Neuronal stem cell (in vitro differentiated cells): ENCODE measurements at regions not wholly inside any gene's neighbourhood (a gene's known extent, or its start where the extent isn't known, plus 50 kb on each side); places are given as distances from the start of the nearest gene placed in this dataset.

ENCODE experiments used
- DNase-seq: peaks from one replicate; pipeline ENCODE4 v3.0.0-alpha.2; 2013; ENCODE audit warnings: low spot score
- H2AFZ ChIP-seq: one replicate; pipeline ENCODE4 v1.6.1; 2013; ENCODE audit warnings: mild to moderate bottlenecking, low read length, inconsistent platforms
- H2AK5ac ChIP-seq: 2 replicates; pipeline ENCODE4 v1.6.1; 2013; ENCODE audit warnings: low read depth, mild to moderate bottlenecking, inconsistent platforms, low read length, moderate library complexity, mixed read lengths
- H2BK120ac ChIP-seq: 2 replicates; pipeline ENCODE4 v1.6.1; 2013; ENCODE audit warnings: low read depth, mild to moderate bottlenecking, inconsistent platforms, low read length, moderate library complexity, mixed read lengths
- H2BK12ac ChIP-seq: one replicate; pipeline ENCODE4 v1.6.1; 2013; ENCODE audit warnings: low read length, inconsistent platforms
- H2BK15ac ChIP-seq: 2 replicates; pipeline ENCODE4 v1.6.1; 2013; ENCODE audit warnings: mild to moderate bottlenecking, low read length, inconsistent platforms, mixed read lengths
- H2BK5ac ChIP-seq: one replicate; pipeline ENCODE4 v1.6.1; 2013; ENCODE audit warnings: inconsistent platforms, mild to moderate bottlenecking, low read length, moderate library complexity
- H3K14ac ChIP-seq: one replicate; pipeline ENCODE4 v1.6.1; 2013; ENCODE audit warnings: low read length, inconsistent platforms
- H3K18ac ChIP-seq: 2 replicates; pipeline ENCODE4 v1.6.1; 2013; ENCODE audit warnings: low read length, inconsistent platforms
- H3K23ac ChIP-seq: 2 replicates; pipeline ENCODE4 v1.6.1; 2013; ENCODE audit warnings: low read depth, mild to moderate bottlenecking, mixed read lengths, low read length, inconsistent platforms; ENCODE audit not compliant: poor library complexity
- H3K27ac ChIP-seq: replicated peaks from 3 replicates; pipeline ENCODE4 v1.5.1; 2013; ENCODE audit warnings: low read length, inconsistent platforms
- H3K27me3 ChIP-seq, 3 experiments: 2 replicates each; pipeline ENCODE4 v1.6.1; 2013; ENCODE audit warnings: low read length in 3 of 3, mild to moderate bottlenecking in 2 of 3, inconsistent platforms in 1 of 3, low read depth in 1 of 3, mixed read lengths in 1 of 3, moderate library complexity in 1 of 3; ENCODE audit not compliant: control insufficient read depth in 3 of 3, insufficient read depth in 3 of 3
- H3K36me3 ChIP-seq, 2 donors: replicated peaks in 1 of 2; 2 replicates each; pipeline ENCODE4 v1.6.1; 2013; ENCODE audit warnings: low read length in 2 of 2; ENCODE audit not compliant: control insufficient read depth in 2 of 2, insufficient read depth in 2 of 2
- H3K4ac ChIP-seq: 2 replicates; pipeline ENCODE4 v1.6.1; 2013; ENCODE audit warnings: inconsistent platforms, mild to moderate bottlenecking, low read length, moderate library complexity
- H3K4me1 ChIP-seq, 2 donors: 1 replicate in 1 of 2; 2 replicates in 1 of 2; pipeline ENCODE4 v1.6.1; 2013; ENCODE audit warnings: low read length in 2 of 2, low read depth in 1 of 2; ENCODE audit not compliant: control insufficient read depth in 2 of 2, insufficient read depth in 1 of 2
- H3K4me2 ChIP-seq: one replicate; pipeline ENCODE4 v1.6.1; 2013; ENCODE audit warnings: mild to moderate bottlenecking, low read length, inconsistent platforms; ENCODE audit not compliant: insufficient read depth, poor library complexity, severe bottlenecking
- H3K4me3 ChIP-seq, 2 donors: 2 replicates each; pipeline ENCODE4 v1.5.1; 2013; ENCODE audit warnings: low read length in 2 of 2, mild to moderate bottlenecking in 2 of 2, inconsistent platforms in 1 of 2, moderate library complexity in 1 of 2
- H3K79me1 ChIP-seq: one replicate; pipeline ENCODE4 v1.6.1; 2013; ENCODE audit warnings: low read depth, mild to moderate bottlenecking, inconsistent platforms, low read length, moderate library complexity
- H3K9ac ChIP-seq: one replicate; pipeline ENCODE4 v1.6.1; 2013; ENCODE audit warnings: mild to moderate bottlenecking, low read depth, low read length, inconsistent platforms; ENCODE audit not compliant: poor library complexity
- H3K9me3 ChIP-seq, 2 donors: replicated peaks in 1 of 2; 2 replicates each; pipeline versions ENCODE3 to v1.6.1; 2013; ENCODE audit warnings: low read length in 2 of 2, mild to moderate bottlenecking in 2 of 2, inconsistent platforms in 1 of 2, low read depth in 1 of 2, mixed read lengths in 1 of 2, moderate library complexity in 1 of 2; ENCODE audit not compliant: control insufficient read depth in 2 of 2, insufficient read depth in 1 of 2
- H4K8ac ChIP-seq: one replicate; pipeline ENCODE4 v1.6.1; 2013; ENCODE audit warnings: low read depth, mild to moderate bottlenecking, inconsistent platforms, low read length, moderate library complexity
- H4K91ac ChIP-seq: one replicate; pipeline ENCODE4 v1.6.1; 2013; ENCODE audit warnings: low read length, low read depth, mild to moderate bottlenecking, inconsistent platforms; ENCODE audit not compliant: poor library complexity
- WGBS, 2 donors: extraction: QIAGEN DNeasy Blood & Tissue Kit; methylation state at CpG; one replicate each; pipeline ENCODE4 v1.1.7; 2013; ENCODE audit warnings: missing lambda C conversion rate in 2 of 2, mixed read lengths in 1 of 2; ENCODE audit not compliant: insufficient read length in 2 of 2, insufficient replicate concordance in 1 of 2; ENCODE audit errors: extremely low coverage in 2 of 2; 5-methylcytosine and 5-hydroxymethylcytosine counted together

DNA sequence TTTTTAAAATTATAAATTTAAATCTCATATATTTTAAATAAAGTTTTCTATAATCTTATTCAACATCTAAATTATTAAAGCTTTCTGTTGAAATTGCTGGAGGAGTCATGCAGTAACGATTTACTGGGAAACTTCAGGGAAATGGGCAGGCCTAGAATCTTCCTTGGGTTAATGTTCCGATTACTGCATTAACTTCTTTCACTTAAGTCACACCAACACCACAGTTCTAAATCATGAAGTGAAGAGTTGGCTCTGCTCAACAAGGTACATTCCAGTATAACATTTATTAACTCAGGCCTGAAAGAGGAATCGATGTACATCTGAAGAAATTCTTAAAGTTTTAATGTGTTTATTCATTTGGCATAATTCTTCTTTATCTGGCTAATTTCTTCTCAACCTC, 244.3 kb downstream of the CCER1 start:
- Histone ChIP-seq H3K79me1 (no peaks in the 10 kb centered on the region), H3K4me2 (no peak overlapping the region), H3K23ac (no peak overlapping the region), H4K91ac (no peak overlapping the region), H3K4ac (no peak overlapping the region), H2BK15ac (no peak overlapping the region), H3K14ac (no peak overlapping the region), H3K9me3 (no peaks in the 10 kb centered on the region), H3K4me1 (no peaks in the 10 kb centered on the region), H4K8ac (no peak overlapping the region), H2AK5ac (no peak overlapping the region), H3K27me3 (no peaks in the 10 kb centered on the region), H2BK12ac (no peak overlapping the region), H2AFZ (no peak overlapping the region), H3K27ac (no peak overlapping the region), H3K18ac (no peak overlapping the region), H2BK5ac (no peak overlapping the region), H2BK120ac (no peak overlapping the region), H3K9ac (no peak overlapping the region), H3K4me3 (no peak overlapping the region), H3K36me3 (no peaks in the 10 kb centered on the region)
- no CpG with 5 or more reads among the region's 3 CpGs for WGBS, 2 donors
- no peak for DNase-seq

GRCh38 chr12:90706036-90706435, 248.9 kb downstream of the CCER1 start:
- H4K8ac ChIP-seq, result no peak overlapping the region
- no peak overlapping the region for H3K14ac ChIP-seq
- H3K9me3 ChIP-seq, result no peaks in the 10 kb centered on the region
- WGBS, 2 donors, result no CpG with 5 or more reads among the region's 10 CpGs
- no peak overlapping the region for H3K4me2 ChIP-seq
- no peak overlapping the region for H2BK120ac ChIP-seq
- no peak for DNase-seq
- no peak overlapping the region for H3K4ac ChIP-seq
- no peaks in the 10 kb centered on the region for H3K27me3 ChIP-seq
- H3K4me3 ChIP-seq, result no peak overlapping the region
- H2AFZ ChIP-seq, result no peak overlapping the region
- H2BK12ac ChIP-seq, result no peak overlapping the region
- no peak overlapping the region for H3K9ac ChIP-seq
- no peak overlapping the region for H3K27ac ChIP-seq
- H2BK15ac ChIP-seq, result no peak overlapping the region
- no peaks in the 10 kb centered on the region for H3K36me3 ChIP-seq
- no peaks in the 10 kb centered on the region for H3K79me1 ChIP-seq
- H3K23ac ChIP-seq, result no peak overlapping the region
- H3K4me1 ChIP-seq, result no peaks in the 10 kb centered on the region
- H2BK5ac ChIP-seq, result no peak overlapping the region
- no peak overlapping the region for H2AK5ac ChIP-seq
- H3K18ac ChIP-seq, result no peak overlapping the region
- no peak overlapping the region for H4K91ac ChIP-seq

GRCh38 chr12:90695415-90695814, 259.6 kb downstream of the CCER1 start:
- H3K9me3 ChIP-seq, result no peaks in the 10 kb centered on the region
- H3K4me2 ChIP-seq, result no peak overlapping the region
- H3K27me3 ChIP-seq, result no peaks in the 10 kb centered on the region
- no peak overlapping the region for H3K27ac ChIP-seq
- DNase-seq, result no peak
- H3K14ac ChIP-seq, result no peak overlapping the region
- no peak overlapping the region for H3K4me3 ChIP-seq
- no peak overlapping the region for H3K18ac ChIP-seq
- H2AFZ ChIP-seq, result no peak overlapping the region
- WGBS, 2 donors, result no CpG with 5 or more reads among the region's 2 CpGs
- H2BK120ac ChIP-seq, result no peak overlapping the region
- no peaks in the 10 kb centered on the region for H3K79me1 ChIP-seq
- no peak overlapping the region for H2BK5ac ChIP-seq
- no peak overlapping the region for H2AK5ac ChIP-seq
- H3K4ac ChIP-seq, result no peak overlapping the region
- H4K91ac ChIP-seq, result no peak overlapping the region
- no peak overlapping the region for H2BK12ac ChIP-seq
- H2BK15ac ChIP-seq, result no peak overlapping the region
- no peaks in the 10 kb centered on the region for H3K36me3 ChIP-seq
- H4K8ac ChIP-seq, result no peak overlapping the region
- H3K23ac ChIP-seq, result no peak overlapping the region
- no peak overlapping the region for H3K9ac ChIP-seq
- no peaks in the 10 kb centered on the region for H3K4me1 ChIP-seq

- Histone ChIP-seq H2BK12ac (no peak overlapping the region), H3K27ac (no peak overlapping the region), H4K8ac (no peak overlapping the region), H2BK120ac (no peak overlapping the region), H3K9me3 (no peaks in the 10 kb centered on the region), H3K36me3 (no peaks in the 10 kb centered on the region), H3K79me1 (no peaks in the 10 kb centered on the region), H2BK5ac (no peak overlapping the region), H3K23ac (no peak overlapping the region), H2BK15ac (no peak overlapping the region), H3K4me3 (no peak overlapping the region), H3K4me1 (no peaks in the 10 kb centered on the region), H3K14ac (no peak overlapping the region), H2AFZ (no peak overlapping the region), H3K4ac (no peak overlapping the region), H4K91ac (no peak overlapping the region), H3K9ac (no peak overlapping the region), H3K18ac (no peak overlapping the region), H3K4me2 (no peak overlapping the region), H2AK5ac (no peak overlapping the region), H3K27me3 (no peaks in the 10 kb centered on the region)
- WGBS, 2 donors, result no CpG with 5 or more reads among the region's 1 CpG
- DNase-seq, result no peak
Observed at GRCh38 chr12:90690120-90690519, 264.9 kb downstream of the CCER1 start.
